GM18517 (cell line): ENCODE measurements at regions not wholly inside any gene's neighbourhood (a gene's known extent, or its start where the extent isn't known, plus 50 kb on each side); places are given as distances from the start of the nearest gene placed in this dataset.
"Not testable (repeated sequence)": the region's sequence is repeated elsewhere in the genome, so short reads cannot be mapped to it uniquely, and the experiment has no call there.

Experiments used
- ATAC-seq: cut with Tn5 transposase; IDR thresholded peaks from one replicate; pipeline ENCODE4 v1.9.1; 2021; ENCODE audit warnings: mild to moderate bottlenecking, moderate library complexity; ENCODE audit not compliant: unreplicated experiment

- ATAC-seq, result no peak
Observed at GRCh38 chr10:120047926-120048325, 155.4 kb downstream of the SEC23IP start.

GRCh38 chr10:120048391-120048790 is 155.9 kb downstream of the SEC23IP start:
- ATAC-seq, result no peak

GRCh38 chr10:120051671-120052070 is 159.1 kb downstream of the SEC23IP start:
- ATAC-seq, result no peak

- no peak for ATAC-seq
Observed at GRCh38 chr10:120052964-120053702, 160.6 kb downstream of the SEC23IP start.

GRCh38 chr10:120059790-120060189 is 167.3 kb downstream of the SEC23IP start:
- not testable (repeated sequence) for ATAC-seq

GRCh38 chr10:120067427-120067826 is 174.9 kb downstream of the SEC23IP start:
- ATAC-seq, result no peak

- no peak for ATAC-seq
Observed at GRCh38 chr10:120069700-120070099, 177.2 kb downstream of the SEC23IP start.

GRCh38 chr10:120075349-120075748 is 182.8 kb downstream of the SEC23IP start:
- ATAC-seq, result no peak

GRCh38 chr10:120076996-120077706 is 184.6 kb downstream of the SEC23IP start:
- no peak for ATAC-seq

- no peak for ATAC-seq
Observed at GRCh38 chr10:120077707-120078492, 185.4 kb downstream of the SEC23IP start.

GRCh38 chr10:120085096-120085796 is 192.7 kb downstream of the SEC23IP start:
- ATAC-seq, result no peak

GRCh38 chr10:120086066-120086465 is 193.5 kb downstream of the SEC23IP start:
- no peak for ATAC-seq

- no peak for ATAC-seq
Observed at GRCh38 chr10:120087109-120087508, 194.6 kb downstream of the SEC23IP start.

GRCh38 chr10:120095875-120096274 is 203.3 kb downstream of the SEC23IP start:
- no peak for ATAC-seq

GRCh38 chr10:120097766-120098165 is 205.2 kb downstream of the SEC23IP start:
- no peak for ATAC-seq

- ATAC-seq, result no peak
Observed at GRCh38 chr10:120098232-120098930, 205.9 kb downstream of the SEC23IP start.

- no peak for ATAC-seq
Observed at GRCh38 chr10:120103738-120104560, 211.4 kb downstream of the SEC23IP start.

GRCh38 chr10:120105001-120105400 is 212.5 kb downstream of the SEC23IP start:
- ATAC-seq, result no peak

- no peak for ATAC-seq
Observed at GRCh38 chr10:120105492-120105891, 213.0 kb downstream of the SEC23IP start.
